Body of pancreas (tissue), 4 donors: ENCODE measurements at regions not wholly inside any gene's neighbourhood (a gene's known extent, or its start where the extent isn't known, plus 50 kb on each side); places are given as distances from the start of the nearest gene placed in this dataset.
"Not testable (repeated sequence)": the region's sequence is repeated elsewhere in the genome, so short reads cannot be mapped to it uniquely, and the experiment has no call there.

ENCODE experiments used
- POLR2A ChIP-seq, 3 donors: fragments of 450-650 bp; IDR thresholded peaks; one replicate each; pipeline ENCODE4 v1.6.1; 2016; ENCODE audit warnings: antibody characterized with exemption in 3 of 3, mild to moderate bottlenecking in 2 of 3
- TF ChIP-seq, protein P1 (sequence below), 7 experiments: fragments of 450-650 bp in 4 of 7; fragments of 200-600 bp in 3 of 7; sonication (generic) in 3 of 7; IDR thresholded peaks; one replicate each; pipeline ENCODE4 v1.5.1; 2016 to 2019; ENCODE audit warnings: antibody characterized with exemption in 7 of 7

DNA sequence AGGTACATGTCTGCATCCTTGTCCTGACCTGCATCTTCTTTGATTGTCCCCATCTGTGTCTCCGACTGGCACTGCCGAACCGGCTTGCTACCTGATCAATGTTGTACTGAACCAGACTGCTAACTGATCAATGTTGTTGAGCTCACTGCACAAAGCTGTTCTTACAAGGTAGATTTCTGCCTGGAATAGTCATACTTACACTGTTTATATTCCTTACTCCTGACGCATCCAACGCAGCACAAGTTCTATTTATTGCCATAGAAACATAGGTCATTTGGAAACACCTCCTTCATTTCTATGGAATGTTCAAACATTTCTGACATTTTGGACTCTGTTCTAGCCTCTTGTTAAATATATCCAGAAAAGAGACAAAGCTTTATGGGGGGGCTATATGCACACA is 65.2 kb downstream of the FOXD4L6 start:
- TF ChIP-seq, protein P1, sequence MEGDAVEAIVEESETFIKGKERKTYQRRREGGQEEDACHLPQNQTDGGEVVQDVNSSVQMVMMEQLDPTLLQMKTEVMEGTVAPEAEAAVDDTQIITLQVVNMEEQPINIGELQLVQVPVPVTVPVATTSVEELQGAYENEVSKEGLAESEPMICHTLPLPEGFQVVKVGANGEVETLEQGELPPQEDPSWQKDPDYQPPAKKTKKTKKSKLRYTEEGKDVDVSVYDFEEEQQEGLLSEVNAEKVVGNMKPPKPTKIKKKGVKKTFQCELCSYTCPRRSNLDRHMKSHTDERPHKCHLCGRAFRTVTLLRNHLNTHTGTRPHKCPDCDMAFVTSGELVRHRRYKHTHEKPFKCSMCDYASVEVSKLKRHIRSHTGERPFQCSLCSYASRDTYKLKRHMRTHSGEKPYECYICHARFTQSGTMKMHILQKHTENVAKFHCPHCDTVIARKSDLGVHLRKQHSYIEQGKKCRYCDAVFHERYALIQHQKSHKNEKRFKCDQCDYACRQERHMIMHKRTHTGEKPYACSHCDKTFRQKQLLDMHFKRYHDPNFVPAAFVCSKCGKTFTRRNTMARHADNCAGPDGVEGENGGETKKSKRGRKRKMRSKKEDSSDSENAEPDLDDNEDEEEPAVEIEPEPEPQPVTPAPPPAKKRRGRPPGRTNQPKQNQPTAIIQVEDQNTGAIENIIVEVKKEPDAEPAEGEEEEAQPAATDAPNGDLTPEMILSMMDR (IDR thresholded peaks at IDR 0.05), result not testable (repeated sequence)
- TF ChIP-seq POLR2A (IDR thresholded peaks at IDR 0.05), result not testable (repeated sequence)
